Testis (tissue), 2 donors: ENCODE measurements at regions not wholly inside any gene's neighbourhood (a gene's known extent, or its start where the extent isn't known, plus 50 kb on each side); places are given as distances from the start of the nearest gene placed in this dataset.
"Not testable (repeated sequence)": the region's sequence is repeated elsewhere in the genome, so short reads cannot be mapped to it uniquely, and the experiment has no call there.

ENCODE experiments used
- POLR2A ChIP-seq: fragments of 450-650 bp; IDR thresholded peaks from one replicate; pipeline ENCODE4 v1.6.1; 2017; ENCODE audit warnings: antibody characterized with exemption, mild to moderate bottlenecking, moderate library complexity
- TF ChIP-seq, protein P1 (sequence below), 3 experiments: fragments of 450-650 bp in 2 of 3; fragments of 200-600 bp in 1 of 3; sonication (generic) in 1 of 3; IDR thresholded peaks; one replicate each; pipeline ENCODE4 v1.5.1; 2016 to 2019; ENCODE audit warnings: antibody characterized with exemption in 3 of 3, mild to moderate bottlenecking in 2 of 3, moderate library complexity in 1 of 3

DNA sequence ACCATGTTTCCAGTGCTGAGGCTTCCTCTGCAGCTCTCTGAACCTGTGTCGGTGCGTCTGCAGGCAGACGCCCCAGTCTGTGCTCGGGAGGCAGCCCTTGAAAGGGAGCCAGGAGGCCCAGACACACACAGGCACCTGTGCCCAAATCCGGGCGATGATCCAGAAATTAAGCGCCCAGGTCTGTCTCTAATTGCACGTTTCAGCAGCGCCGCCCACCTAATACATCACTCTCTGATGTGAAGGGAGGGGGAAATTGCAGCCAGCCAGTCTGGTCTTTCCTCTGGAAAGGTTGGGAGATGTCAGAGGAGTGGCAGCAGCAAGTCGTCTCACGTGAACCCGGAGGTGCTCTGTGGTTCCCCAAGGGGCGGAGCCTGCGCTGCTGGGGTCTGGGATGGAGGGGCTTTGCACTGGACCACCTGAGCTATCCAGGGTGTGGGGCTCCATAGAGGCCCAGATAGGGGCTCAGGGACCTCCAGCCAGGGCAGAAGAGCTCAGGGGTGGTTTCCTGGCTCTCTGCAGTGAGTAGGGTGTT lies 290.5 kb downstream of the ADGRD1 start:
- TF ChIP-seq, protein P1, sequence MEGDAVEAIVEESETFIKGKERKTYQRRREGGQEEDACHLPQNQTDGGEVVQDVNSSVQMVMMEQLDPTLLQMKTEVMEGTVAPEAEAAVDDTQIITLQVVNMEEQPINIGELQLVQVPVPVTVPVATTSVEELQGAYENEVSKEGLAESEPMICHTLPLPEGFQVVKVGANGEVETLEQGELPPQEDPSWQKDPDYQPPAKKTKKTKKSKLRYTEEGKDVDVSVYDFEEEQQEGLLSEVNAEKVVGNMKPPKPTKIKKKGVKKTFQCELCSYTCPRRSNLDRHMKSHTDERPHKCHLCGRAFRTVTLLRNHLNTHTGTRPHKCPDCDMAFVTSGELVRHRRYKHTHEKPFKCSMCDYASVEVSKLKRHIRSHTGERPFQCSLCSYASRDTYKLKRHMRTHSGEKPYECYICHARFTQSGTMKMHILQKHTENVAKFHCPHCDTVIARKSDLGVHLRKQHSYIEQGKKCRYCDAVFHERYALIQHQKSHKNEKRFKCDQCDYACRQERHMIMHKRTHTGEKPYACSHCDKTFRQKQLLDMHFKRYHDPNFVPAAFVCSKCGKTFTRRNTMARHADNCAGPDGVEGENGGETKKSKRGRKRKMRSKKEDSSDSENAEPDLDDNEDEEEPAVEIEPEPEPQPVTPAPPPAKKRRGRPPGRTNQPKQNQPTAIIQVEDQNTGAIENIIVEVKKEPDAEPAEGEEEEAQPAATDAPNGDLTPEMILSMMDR (IDR thresholded peaks at IDR 0.05) = not testable (repeated sequence)
- not testable (repeated sequence) for TF ChIP-seq POLR2A
